ENCODE measurements at regions not wholly inside any gene's neighbourhood (a gene's known extent, or its start where the extent isn't known, plus 50 kb on each side); places are given as distances from the start of the nearest gene placed in this dataset.

DNA sequence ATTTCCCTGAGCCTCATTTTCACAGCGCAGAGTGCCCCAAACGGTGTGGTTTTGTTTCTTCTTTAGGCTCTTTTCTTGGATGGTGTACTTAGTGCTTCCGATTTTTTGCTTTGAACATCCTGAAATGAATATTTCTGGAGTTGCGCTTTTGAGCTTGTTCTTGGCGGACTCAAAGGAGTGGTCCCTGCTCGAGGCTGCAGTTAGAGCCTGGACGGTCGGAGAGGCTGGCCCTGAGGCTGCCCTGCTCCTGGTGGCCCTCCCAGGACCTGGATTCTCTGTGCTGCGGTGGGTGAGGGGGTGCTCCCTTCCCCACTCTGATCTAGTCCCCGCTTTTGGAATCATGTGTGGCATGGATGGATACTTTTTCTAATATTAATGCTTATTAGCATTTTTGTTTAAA is 291.8 kb upstream of the IRX4 start:
- TF ChIP-seq, protein P1, sequence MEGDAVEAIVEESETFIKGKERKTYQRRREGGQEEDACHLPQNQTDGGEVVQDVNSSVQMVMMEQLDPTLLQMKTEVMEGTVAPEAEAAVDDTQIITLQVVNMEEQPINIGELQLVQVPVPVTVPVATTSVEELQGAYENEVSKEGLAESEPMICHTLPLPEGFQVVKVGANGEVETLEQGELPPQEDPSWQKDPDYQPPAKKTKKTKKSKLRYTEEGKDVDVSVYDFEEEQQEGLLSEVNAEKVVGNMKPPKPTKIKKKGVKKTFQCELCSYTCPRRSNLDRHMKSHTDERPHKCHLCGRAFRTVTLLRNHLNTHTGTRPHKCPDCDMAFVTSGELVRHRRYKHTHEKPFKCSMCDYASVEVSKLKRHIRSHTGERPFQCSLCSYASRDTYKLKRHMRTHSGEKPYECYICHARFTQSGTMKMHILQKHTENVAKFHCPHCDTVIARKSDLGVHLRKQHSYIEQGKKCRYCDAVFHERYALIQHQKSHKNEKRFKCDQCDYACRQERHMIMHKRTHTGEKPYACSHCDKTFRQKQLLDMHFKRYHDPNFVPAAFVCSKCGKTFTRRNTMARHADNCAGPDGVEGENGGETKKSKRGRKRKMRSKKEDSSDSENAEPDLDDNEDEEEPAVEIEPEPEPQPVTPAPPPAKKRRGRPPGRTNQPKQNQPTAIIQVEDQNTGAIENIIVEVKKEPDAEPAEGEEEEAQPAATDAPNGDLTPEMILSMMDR (IDR thresholded peaks at IDR 0.05): no peak
- no peak for TF ChIP-seq EZH2 (IDR thresholded peaks at IDR 0.05)

All from neural progenitor cell (in vitro differentiated cells).